IMR-90 (cell line): ENCODE measurements at regions not wholly inside any gene's neighbourhood (a gene's known extent, or its start where the extent isn't known, plus 50 kb on each side); places are given as distances from the start of the nearest gene placed in this dataset.
A peak's percentile ranks its signal among the peaks of the same experiment; 100 is the strongest.

ENCODE experiments used
- ATAC-seq: fragments of 200-7000 bp; cut with Tn5 transposase; 2 replicates; pipeline ENCODE4 v1.9.1; 2020; ENCODE audit warnings: low read depth, mild to moderate bottlenecking, moderate library complexity
- BruUV-seq: library from RNA; stranded (reverse); fragments of 400-500 nt; replicated peaks from 2 replicates; lab custom pipeline; 2021; lab: Mats Ljungman, UMichigan
- CTCF ChIA-PET: fragments of 300-600 bp; formaldehyde crosslinking; extraction: SDS; loops from one replicate; lab custom pipeline; 2021; ENCODE audit warnings: antibody characterized with exemption; lab: Yijun Ruan, JAX
- POLR2A ChIA-PET: fragments of 300-600 bp; sonication (Branson Sonifier 250); formaldehyde crosslinking; loops from one replicate; lab custom pipeline; 2022; ENCODE audit warnings: antibody characterized with exemption; ENCODE audit not compliant: unreplicated experiment; lab: Charles Lee
- DNase-seq: peaks from one replicate; pipeline ENCODE4 v3.0.0; 2013
- H2AFZ ChIP-seq: replicated peaks from 2 replicates; pipeline ENCODE3; 2013; ENCODE audit warnings: low read length, mild to moderate bottlenecking; ENCODE audit not compliant: poor library complexity
- H2AK5ac ChIP-seq: 2 replicates; pipeline ENCODE4 v1.6.1; 2013; ENCODE audit warnings: low read depth, low read length, inconsistent platforms
- H2AK9ac ChIP-seq: replicated peaks from 2 replicates; pipeline ENCODE3; 2013; ENCODE audit warnings: mild to moderate bottlenecking, low read depth, low read length, moderate library complexity; ENCODE audit not compliant: poor library complexity
- H2BK120ac ChIP-seq: 2 replicates; pipeline ENCODE4 v1.6.1; 2013; ENCODE audit warnings: low read depth, low read length, inconsistent platforms
- H2BK15ac ChIP-seq: 3 replicates; pipeline ENCODE4 v1.6.1; 2013; ENCODE audit warnings: low read depth, low read length, inconsistent platforms
- H2BK20ac ChIP-seq: 2 replicates; pipeline ENCODE4 v1.6.1; 2013; ENCODE audit warnings: low read depth, mild to moderate bottlenecking, inconsistent platforms, low read length, moderate library complexity
- H2BK5ac ChIP-seq: 2 replicates; pipeline ENCODE4 v1.6.1; 2013; ENCODE audit warnings: mild to moderate bottlenecking, low read depth, low read length, inconsistent platforms; ENCODE audit not compliant: poor library complexity, severe bottlenecking
- H3K14ac ChIP-seq: replicated peaks from 2 replicates; pipeline ENCODE4 v1.6.1; 2013; ENCODE audit warnings: low read depth, low read length, inconsistent platforms
- H3K18ac ChIP-seq: 2 replicates; pipeline ENCODE4 v1.6.1; 2013; ENCODE audit warnings: low read depth, low read length, control low read depth
- H3K23ac ChIP-seq: 2 replicates; pipeline ENCODE4 v1.6.1; 2013; ENCODE audit warnings: low read depth, low read length, inconsistent platforms
- H3K27ac ChIP-seq: 2 replicates; pipeline ENCODE4 v1.5.1; 2013; ENCODE audit warnings: mild to moderate bottlenecking, control low read depth, low read length; ENCODE audit not compliant: insufficient read depth
- H3K27me3 ChIP-seq: 2 replicates; pipeline ENCODE4 v1.6.1; 2013; ENCODE audit warnings: low read length; ENCODE audit not compliant: control insufficient read depth, insufficient read depth
- H3K36me3 ChIP-seq: 2 replicates; pipeline ENCODE4 v1.6.1; 2013; ENCODE audit warnings: low read length, mixed read lengths; ENCODE audit not compliant: control insufficient read depth, insufficient read depth
- H3K4ac ChIP-seq: 2 replicates; pipeline ENCODE4 v1.6.1; 2013; ENCODE audit warnings: low read depth, low read length, inconsistent platforms
- H3K4me1 ChIP-seq: 2 replicates; pipeline ENCODE4 v1.6.1; 2013; ENCODE audit warnings: low read length, mixed read lengths; ENCODE audit not compliant: control insufficient read depth, insufficient read depth
- H3K4me2 ChIP-seq: 2 replicates; pipeline ENCODE4 v1.6.1; 2013; ENCODE audit warnings: low read depth, mild to moderate bottlenecking, control low read depth, low read length, moderate library complexity
- H3K4me3 ChIP-seq: 2 replicates; pipeline ENCODE4 v1.5.1; 2013; ENCODE audit warnings: low read depth, mild to moderate bottlenecking, control low read depth, low read length, moderate library complexity; ENCODE audit not compliant: insufficient read depth
- H3K56ac ChIP-seq: 2 replicates; pipeline ENCODE4 v1.6.1; 2013; ENCODE audit warnings: low read length, inconsistent platforms; ENCODE audit not compliant: insufficient read depth; ENCODE audit errors: extremely low read depth
- H3K79me1 ChIP-seq, 2 experiments: 2 replicates each; pipeline ENCODE4 v1.6.1; 2013; ENCODE audit warnings: low read length in 2 of 2, inconsistent platforms in 1 of 2, low read depth in 1 of 2
- H3K9ac ChIP-seq: 2 replicates; pipeline ENCODE4 v1.6.1; 2013; ENCODE audit warnings: low read depth, low read length, control low read depth
- H3K9me1 ChIP-seq: 2 replicates; pipeline ENCODE4 v1.6.1; 2013; ENCODE audit warnings: low read length, inconsistent platforms; ENCODE audit not compliant: insufficient read depth
- H3K9me3 ChIP-seq: 2 replicates; pipeline ENCODE4 v1.6.1; 2013; ENCODE audit warnings: low read length; ENCODE audit not compliant: control insufficient read depth, insufficient read depth
- H4K20me1 ChIP-seq: 2 replicates; pipeline ENCODE4 v1.6.1; 2013; ENCODE audit warnings: low read length, inconsistent platforms; ENCODE audit not compliant: insufficient read depth
- H4K5ac ChIP-seq: 2 replicates; pipeline ENCODE4 v1.6.1; 2013; ENCODE audit warnings: mild to moderate bottlenecking, low read depth, low read length, control low read depth
- H4K8ac ChIP-seq, 2 experiments: 2 replicates each; pipeline ENCODE4 v1.6.1; 2013; ENCODE audit warnings: low read depth in 2 of 2, low read length in 2 of 2, control low read depth in 1 of 2, inconsistent platforms in 1 of 2
- H4K91ac ChIP-seq: 2 replicates; pipeline ENCODE4 v1.6.1; 2013; ENCODE audit warnings: low read depth, low read length, inconsistent platforms; ENCODE audit not compliant: insufficient read depth
- FOS ChIP-seq: fragments of 150-350 bp; IDR thresholded peaks from 2 replicates; pipeline ENCODE4 v1.6.1; 2016; ENCODE audit warnings: low read depth, low read length
- MAFK ChIP-seq: IDR thresholded peaks from 2 replicates; pipeline ENCODE4 v1.6.1; 2012; ENCODE audit warnings: low read depth, low read length, improper control_type of control experiment
- NFE2L2 ChIP-seq: fragments of 150-350 bp; IDR thresholded peaks from 2 replicates; pipeline ENCODE4 v1.6.1; 2016; ENCODE audit warnings: low read depth, mild to moderate bottlenecking, low read length
- RCOR1 ChIP-seq: IDR thresholded peaks from 2 replicates; pipeline ENCODE4 v1.6.1; 2012; ENCODE audit warnings: mild to moderate bottlenecking, low read length, improper control_type of control experiment; ENCODE audit not compliant: insufficient replicate concordance
- RFX5 ChIP-seq: IDR thresholded peaks from 2 replicates; pipeline ENCODE4 v1.8.0; 2012; ENCODE audit warnings: low read depth, mild to moderate bottlenecking, low read length, moderate library complexity
- WGBS, 2 experiments: methylation state at CpG; one replicate each; pipeline versions ENCODE4 v1.1.5 to v1.1.7; 2013; ENCODE audit warnings: missing lambda C conversion rate in 2 of 2; ENCODE audit not compliant: insufficient read length in 1 of 2; ENCODE audit errors: extremely low coverage in 2 of 2; 5-methylcytosine and 5-hydroxymethylcytosine counted together
- dilution Hi-C: fragments of 300-500 bp; cut with HindIII; formaldehyde crosslinking; loops from one replicate; pipeline ENCODE4 v1.14.3; 2018; ENCODE audit warnings: low sequenced_read_pairs; ENCODE audit not compliant: unreplicated experiment
- in situ Hi-C: fragments of 300-500 bp; cut with MboI; formaldehyde crosslinking; loops from 3 replicates; pipeline ENCODE4 v1.14.3; 2019; ENCODE audit warnings: low sequenced_read_pairs, inconsistent platforms, mixed read lengths
- intact Hi-C: fragments of 100-400 bp; cut with micrococcal nuclease; formaldehyde crosslinking; loops from 2 replicates; pipeline ENCODE4 v1.10.0; 2022
- TF ChIP-seq, protein P1 (sequence below): fragments of 150-350 bp; IDR thresholded peaks from 2 replicates; pipeline ENCODE4 v1.6.1; 2016; ENCODE audit warnings: low read depth, mild to moderate bottlenecking, low read length, moderate library complexity, borderline replicate concordance

GRCh38 chr13:32905063-32905863, 111.0 kb upstream of the KL start:
- Histone ChIP-seq H3K9ac (no peak overlapping the region), H3K4me1 (no peaks in the 10 kb centered on the region), H2AK5ac (no peak overlapping the region; the same call in 1 of the 2 replicates), H3K23ac (no peak overlapping the region), H3K27ac (no peak overlapping the region), H3K14ac (0 out of 2 replicates have a peak overlapping the region, but pooled peaks have one; percentile 48), H2AFZ (no peak overlapping the region), H3K9me3 (peaks cover 2% of the 10 kb centered on the region; the same call in 1 of the 2 replicates), H2BK15ac (peak overlapping the region; percentile 14; the same call in 1 of the 3 replicates), H2BK20ac (no peak overlapping the region), H3K36me3 (no peaks in the 10 kb centered on the region), H3K27me3 (no peaks in the 10 kb centered on the region), H3K18ac (no peak overlapping the region), H3K4ac (no peak overlapping the region), H3K4me2 (no peak overlapping the region), H3K4me3 (no peak overlapping the region), H3K79me1 (no peaks in the 10 kb centered on the region), H2AK9ac (no peak overlapping the region), H4K20me1 (no peaks in the 10 kb centered on the region), H4K91ac (peak overlapping the region; percentile 23; the same call in 1 of the 2 replicates), H3K56ac (no peak overlapping the region), H4K8ac (no peak overlapping the region), H2BK5ac (no peak overlapping the region), H3K9me1 (no peaks in the 10 kb centered on the region), H4K5ac (no peak overlapping the region), H2BK120ac (no peak overlapping the region; the same call in 1 of the 2 replicates)
- TF ChIP-seq FOS (no peak), RFX5 (no peak), MAFK (no peak), RCOR1 (no peak), NFE2L2 (no peak)
- TF ChIP-seq, protein P1, sequence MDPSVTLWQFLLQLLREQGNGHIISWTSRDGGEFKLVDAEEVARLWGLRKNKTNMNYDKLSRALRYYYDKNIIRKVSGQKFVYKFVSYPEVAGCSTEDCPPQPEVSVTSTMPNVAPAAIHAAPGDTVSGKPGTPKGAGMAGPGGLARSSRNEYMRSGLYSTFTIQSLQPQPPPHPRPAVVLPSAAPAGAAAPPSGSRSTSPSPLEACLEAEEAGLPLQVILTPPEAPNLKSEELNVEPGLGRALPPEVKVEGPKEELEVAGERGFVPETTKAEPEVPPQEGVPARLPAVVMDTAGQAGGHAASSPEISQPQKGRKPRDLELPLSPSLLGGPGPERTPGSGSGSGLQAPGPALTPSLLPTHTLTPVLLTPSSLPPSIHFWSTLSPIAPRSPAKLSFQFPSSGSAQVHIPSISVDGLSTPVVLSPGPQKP = no peak
- POLR2A ChIA-PET = no interaction called here
- CTCF ChIA-PET = interaction anchor here (0.8 kb wide), 1 partner anchor 609 kb away, joined by 3 read pairs; no protein-coding TSS in a partner anchor
- BruUV-seq = no TSS peak
- WGBS, 2 experiments = no CpG with 5 or more reads among the region's 6 CpGs
- intact Hi-C loops = loop anchor here (10.0 kb wide), 1 partner anchor 120 kb away; no protein-coding TSS in a partner anchor
- ATAC-seq (no peak), DNase-seq (peak; percentile 3)
- dilution Hi-C loops = no loop called here
- in situ Hi-C loops = no loop called here
